Hippocampal formation (tissue), 2 donors: ENCODE measurements at regions not wholly inside any gene's neighbourhood (a gene's known extent, or its start where the extent isn't known, plus 50 kb on each side); places are given as distances from the start of the nearest gene placed in this dataset.

Source experiments
- DNase-seq, 2 donors: peaks; one replicate each; lab custom pipeline; 2025; lab: John Stamatoyannopoulos, UW

DNA sequence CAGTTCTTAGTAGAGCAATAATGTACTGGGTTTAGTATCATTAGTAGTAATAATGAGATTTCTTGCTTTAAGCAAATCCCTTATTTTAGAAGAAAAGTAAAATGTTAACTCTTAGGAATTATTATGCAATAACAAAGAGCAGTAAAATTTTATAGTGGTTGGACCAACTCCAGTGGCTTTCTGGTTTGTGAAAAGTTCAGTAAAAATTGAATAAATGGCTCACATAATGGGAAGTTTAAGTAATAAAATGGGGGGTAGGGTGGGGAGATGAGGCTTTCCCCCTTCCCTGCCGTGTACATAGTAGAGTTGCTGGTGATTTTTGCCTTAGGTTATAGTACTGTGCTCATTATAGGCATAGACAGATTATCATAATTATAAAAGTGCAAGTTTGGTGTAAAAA is 250.5 kb upstream of the ATP2B1 start:
- DNase-seq: no peak

DNA sequence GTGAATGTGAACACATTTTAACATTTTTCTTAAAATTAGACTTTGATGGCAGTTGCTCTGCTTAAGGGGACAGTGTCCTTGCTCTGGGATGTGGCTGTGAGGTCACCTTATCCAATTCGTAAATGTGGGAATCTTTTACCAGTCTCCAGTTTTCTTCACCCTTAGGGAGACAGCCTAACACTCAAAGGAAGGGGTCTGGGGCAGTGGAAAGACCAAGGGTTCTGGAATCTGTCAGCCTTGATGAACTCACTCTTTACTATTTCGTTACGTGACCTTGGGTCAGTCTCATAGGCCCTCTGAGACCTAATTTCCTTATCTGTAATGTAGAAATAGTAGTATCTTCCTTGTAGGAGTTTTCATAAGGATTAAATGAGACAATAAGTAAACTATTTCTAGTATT is 245.6 kb upstream of the ATP2B1 start:
- DNase-seq: no peak

DNA sequence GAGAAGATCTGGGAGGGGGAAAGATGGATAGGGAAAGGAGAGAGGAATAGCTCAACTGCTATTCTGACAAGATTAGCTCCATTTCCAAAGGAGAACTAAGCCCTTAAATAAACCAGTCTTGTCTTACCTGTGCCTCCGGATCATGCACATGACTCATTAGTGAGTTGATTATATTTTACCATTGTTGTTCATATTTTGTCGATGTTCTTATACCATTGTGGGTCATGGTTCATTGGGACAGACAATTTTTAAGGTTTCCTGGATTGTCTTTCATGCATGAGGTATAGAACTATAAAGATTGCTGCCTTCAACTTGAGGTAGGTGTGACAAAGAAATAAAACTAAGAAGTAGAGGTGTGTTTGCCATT is 243.0 kb upstream of the ATP2B1 start:
- no peak for DNase-seq

DNA sequence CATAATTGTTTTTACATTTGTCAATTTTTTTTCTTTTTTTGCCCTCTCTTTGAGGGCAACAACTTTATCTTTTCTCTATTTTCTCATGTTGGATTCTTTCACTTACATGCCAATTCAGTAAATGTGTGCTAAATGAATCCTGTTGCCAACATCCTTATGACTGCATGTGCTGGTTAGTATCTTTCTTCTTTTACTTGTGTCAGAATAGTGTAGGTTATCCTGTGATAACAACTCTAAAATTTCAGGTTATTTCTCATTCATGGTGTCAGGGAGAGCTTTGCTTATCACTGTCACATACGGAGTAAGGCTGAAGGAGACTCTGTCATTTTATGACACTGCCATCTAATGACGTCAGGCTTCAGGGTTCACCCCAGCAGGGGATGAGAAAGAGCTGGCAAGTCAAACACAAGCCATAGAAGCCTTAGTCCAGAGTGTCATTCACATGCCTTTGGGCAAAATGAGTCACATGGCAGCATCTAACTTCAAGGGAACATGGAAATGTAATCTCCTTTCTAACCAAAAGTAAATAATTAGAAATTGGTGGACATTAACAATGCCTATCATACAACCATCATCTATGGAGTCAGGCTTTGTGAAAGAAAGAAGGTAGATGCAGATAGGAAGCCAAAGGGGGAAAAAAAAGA is 242.5 kb upstream of the ATP2B1 start:
- no peak for DNase-seq

DNA sequence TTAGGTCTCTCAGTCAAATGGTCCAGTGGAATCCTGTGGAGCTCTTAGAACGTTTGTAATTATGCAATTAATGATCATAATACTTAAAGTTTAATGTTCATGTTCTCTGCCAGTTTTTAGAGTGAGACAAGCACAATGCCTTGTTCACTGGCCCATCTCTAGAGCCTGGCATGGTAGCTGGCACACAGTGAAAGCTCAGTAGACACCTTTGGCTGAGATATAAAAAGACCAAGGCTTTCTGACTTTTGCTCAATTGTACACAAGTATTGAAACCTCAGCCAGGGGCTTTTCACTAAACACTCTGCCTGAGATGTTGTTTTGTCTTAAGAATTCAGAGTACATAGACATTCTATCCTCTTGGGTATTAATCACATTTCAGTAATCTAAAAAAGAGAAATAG is 241.8 kb upstream of the ATP2B1 start:
- no peak for DNase-seq

DNA sequence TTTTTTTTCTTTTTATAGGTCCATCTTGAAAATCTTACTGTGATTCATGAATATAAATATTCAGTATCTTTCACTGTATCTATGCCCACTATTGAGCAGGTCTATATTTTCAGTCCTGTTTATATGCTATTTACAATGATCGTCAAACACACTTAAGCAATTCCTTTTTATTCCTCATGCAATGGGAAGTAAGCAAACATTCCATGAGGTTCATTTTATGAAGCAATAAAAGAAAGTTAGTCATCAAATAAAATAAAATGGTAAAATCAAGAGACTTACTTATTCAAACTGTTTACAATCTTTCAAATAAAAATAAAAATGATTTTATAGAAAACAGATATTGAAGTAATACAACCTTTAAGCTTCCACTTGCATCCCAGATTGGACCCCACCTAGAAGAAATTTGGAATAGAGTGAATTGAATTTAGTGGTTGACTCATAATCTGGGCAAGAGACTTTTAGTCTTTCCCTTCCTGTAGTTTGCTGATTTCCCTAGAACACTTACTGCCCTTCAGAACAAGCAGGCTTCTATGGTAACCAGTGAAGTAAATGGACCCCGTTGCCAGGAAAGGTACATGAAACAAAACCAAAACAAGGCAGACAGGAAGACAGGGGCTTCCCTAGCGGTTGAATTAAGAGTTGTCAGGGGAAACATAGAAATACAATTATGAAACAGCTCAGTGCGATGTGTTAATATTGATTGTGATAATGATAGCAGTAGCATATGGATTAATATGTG is 241.0 kb upstream of the ATP2B1 start:
- no peak for DNase-seq

DNA sequence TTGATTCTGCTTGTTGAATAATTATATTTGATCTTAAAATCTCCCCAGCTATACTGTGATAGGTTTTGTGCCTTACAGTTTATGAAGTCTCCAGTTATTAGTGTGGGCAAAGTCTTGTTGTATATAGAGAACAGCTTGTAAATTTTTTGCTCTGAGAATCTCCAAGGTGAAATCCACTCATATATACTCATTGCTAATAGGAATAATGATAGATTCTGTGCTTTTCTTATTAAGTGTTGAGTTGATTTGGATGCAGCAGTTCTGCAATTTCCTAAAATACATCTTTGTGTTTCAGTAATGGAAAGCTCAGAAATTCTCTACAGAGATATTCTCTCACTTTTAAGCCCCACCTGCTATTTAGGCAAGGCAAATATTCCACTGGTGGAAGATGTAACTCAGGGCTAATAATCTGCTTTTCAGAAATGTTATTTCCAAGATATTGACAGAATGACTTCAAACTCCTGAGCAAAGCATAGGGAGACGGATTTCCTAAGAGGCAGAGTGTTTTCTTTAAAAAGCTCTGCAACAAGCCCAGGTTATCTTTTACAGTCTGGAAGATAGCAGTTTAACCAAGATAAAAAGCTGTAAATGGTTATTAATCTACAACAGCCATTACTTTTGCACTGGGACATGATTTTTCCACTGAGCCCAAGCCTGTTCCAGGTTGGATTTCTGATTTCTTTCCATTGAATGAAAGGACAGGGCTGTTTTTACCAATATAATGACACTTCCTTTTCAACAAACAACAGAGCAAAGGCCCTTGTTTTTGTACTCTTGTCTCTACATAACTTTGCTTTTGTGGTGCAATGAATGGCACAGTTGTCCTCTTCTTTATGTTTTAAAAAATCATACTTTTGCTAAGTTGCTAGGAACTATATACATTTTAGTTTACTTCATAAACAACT is 239.9 kb upstream of the ATP2B1 start:
- DNase-seq: no peak

DNA sequence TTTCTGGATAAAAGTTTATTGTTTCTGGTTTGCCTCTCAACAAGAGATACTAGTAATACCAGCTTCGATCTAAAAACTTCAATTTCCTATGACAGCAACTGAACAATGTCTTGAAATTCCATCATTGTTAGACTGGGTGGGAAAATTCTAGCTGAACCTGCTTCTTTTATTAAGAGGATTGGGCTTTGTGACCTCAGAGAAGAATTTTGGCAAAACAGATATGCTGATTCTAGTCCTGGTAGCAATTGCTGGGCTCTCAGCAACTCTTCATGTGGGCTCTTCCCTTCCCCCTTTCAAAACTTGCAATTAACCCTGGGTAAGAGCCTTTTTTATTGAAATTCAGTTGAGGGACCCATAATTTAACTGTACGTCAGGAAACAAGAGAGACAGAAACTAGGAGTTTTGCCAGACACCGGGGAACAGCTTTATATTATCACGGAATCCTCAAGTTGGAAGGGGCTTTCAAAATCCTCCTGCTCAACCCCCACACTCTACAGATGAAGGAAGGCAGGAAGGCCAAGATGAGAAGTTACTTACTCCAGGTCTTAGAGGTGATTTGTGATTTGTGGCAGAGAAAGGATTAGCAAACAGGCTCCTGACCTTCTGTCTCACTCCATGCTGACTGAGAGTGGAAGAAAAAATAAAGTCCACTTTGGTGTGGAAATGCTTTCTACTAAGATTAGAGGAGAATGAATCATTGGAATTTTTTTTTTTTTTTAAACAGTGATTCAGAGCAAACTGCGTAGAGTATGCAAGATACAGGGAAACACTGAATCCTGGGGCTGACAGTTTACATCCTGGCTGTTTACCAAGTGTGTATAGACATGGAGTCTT is 239.0 kb upstream of the ATP2B1 start:
- DNase-seq: no peak

DNA sequence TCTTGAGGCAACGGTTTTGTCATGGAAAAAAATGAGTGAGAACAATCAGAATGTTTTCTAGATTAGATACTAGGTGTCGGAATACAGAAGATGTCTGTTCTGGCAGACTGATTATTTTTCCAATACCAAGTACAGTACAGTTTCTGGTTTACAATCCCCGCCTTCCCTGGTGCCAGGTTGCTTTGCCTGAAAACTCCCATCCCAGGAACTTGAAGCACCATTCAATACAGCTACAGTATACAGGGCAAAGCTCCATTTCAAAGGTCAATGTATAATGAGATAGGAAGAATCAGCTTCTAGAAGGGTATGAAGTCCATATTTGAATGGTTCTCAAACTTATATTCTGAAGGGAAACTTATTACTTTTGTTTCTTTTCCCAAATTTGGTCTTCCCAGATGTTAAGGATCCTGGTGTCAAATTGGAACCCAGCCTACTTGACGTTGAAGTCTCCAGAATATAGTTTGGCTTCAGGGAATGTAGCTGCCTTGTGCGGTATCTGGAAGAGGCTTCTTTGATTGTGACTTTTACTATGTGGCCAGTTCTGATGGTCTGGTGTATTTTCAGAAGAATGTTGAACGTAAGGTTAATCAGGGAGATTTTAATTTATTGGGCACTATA is 238.0 kb upstream of the ATP2B1 start:
- no peak for DNase-seq

DNA sequence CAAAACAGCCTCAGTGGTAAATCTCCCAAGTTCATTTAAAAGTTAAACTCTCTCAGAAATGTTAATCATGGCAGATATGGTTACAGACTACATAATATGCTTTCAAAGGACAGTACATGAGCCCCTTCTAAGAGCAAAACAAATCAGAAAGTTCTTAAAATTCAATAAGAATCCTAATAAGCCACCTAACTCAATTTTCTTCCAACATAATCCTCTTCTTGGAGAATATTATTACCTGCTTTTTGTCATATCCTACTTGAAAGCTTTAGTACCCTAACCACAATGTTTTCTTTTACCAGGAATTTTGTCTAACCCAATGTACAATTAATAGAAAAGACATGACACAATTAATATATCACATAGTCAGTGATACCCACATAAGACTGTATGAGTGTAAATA is 236.5 kb upstream of the ATP2B1 start:
- DNase-seq: no peak

DNA sequence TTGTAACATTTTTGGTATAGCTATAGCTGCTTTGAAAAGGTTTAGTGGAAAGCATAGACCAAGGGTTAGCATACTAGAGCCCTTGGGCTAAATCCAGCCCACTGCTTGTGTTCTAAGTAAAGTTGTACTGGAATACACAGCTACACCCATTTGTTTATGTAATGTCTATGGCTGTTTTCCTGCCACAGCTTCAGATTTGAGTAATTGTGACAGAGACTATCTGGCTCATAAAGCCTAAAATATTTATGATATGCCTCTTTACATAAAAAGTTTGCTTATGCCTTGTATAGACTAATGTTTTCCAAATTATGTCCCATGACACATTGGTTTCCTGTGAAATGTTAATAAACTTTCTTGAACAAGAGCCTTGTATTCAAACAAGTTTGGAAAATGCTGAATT is 234.8 kb upstream of the ATP2B1 start:
- DNase-seq: no peak

DNA sequence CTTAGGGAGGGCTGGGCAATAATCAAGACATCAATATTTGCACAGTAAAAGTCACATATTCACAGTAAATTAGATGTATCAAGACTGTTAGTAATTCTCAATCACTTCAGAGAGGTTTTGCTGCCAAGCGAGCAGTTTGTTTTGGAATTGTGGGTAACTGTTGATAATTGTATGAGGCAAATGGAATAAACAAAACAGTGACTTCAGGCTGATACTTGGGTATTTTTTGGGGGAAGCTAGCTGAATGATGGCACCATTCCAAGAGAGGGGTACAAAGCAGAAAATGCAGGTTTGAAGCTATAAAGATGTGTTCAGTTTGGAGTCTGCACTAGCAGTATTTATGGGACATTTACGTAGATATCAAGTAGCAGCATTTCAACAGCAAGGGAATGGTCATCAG is 232.8 kb upstream of the ATP2B1 start:
- DNase-seq: no peak

DNA sequence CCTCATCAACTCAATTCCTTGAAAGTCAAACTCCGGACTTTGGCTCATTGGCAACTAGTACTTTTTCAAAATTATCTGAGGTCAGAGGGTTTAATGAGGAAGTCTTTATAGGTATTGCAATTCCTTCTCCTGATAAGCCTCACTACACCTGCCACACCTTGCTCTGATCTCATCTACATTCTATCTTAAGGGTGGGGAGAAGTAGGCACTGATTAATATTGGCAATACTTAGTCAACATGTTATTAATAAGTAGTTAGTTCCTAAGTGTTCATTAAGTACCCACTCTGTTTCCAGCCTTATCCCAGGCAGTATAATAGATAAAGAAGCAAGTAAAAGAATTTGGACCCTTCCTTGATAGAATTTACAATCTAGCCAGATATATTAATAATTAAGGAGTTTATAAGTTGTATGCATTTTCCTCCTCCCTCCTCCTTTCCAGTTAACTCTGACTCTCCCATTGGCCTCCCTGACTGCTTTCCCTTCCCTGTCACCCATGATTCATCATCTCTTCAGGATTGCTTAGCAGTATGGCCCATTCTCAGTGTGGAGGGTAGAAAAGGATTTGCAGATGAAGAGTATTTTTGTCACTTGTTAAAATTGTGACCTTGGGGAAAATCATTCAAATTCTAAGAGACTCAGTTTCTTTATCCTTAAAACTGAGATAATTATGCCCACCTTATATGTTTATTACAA is 231.0 kb upstream of the ATP2B1 start:
- DNase-seq: no peak

DNA sequence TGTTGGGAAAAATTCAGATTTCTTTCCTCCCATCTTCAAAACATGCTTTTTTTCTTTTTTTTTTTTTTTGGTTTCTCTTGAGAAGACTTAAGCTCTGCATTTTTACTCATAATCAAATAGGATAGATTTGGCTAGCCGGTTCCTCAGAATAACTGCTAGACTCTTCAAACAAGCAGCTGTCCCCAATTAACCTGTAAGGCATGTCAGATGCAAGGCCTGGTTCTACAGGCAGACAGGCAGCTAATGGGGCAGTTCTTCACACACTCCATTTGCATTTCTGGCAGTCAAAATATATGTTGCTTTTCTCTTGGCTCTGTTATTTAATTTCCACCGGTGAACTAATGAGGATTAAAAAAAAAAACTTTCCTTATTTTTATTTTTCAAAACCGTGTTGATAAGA is 228.0 kb upstream of the ATP2B1 start:
- DNase-seq: no peak

DNA sequence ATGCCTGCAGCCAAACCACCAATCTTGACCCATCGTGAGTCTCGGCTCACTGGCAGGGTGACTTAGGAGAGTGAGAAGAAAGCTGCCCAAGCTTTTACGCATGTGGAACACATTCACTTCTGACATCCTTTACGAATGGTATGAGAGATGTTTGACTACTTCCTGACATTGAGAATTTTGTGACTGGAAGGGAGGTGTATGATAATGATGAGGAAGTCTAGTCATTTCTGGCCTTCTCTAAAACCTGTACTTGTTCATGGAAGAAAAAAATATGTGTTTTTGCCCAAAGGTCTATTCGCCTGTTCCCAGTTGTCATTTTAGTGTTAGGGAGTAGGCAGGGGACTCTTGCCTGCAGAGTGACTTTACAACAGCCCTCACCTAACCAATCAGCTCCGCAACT is 227.2 kb upstream of the ATP2B1 start:
- no peak for DNase-seq

DNA sequence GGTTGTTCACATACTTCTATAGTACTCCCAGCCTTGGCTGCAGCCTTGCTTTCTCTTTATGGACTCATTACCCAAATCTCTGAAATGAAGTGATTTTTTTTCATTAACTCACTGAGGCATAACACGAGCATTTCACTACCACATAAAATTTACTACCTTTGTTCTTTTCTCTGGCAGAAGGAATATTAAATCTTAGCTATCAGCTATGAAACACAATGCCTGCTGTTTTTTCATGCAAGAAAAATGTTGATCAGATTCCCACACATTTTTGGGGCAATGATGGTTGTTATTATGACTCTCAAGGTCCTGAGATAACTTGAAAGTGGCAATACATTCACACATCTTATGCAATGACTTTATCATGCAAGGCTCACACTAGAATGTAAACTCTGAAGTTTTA is 225.3 kb upstream of the ATP2B1 start:
- no peak for DNase-seq

DNA sequence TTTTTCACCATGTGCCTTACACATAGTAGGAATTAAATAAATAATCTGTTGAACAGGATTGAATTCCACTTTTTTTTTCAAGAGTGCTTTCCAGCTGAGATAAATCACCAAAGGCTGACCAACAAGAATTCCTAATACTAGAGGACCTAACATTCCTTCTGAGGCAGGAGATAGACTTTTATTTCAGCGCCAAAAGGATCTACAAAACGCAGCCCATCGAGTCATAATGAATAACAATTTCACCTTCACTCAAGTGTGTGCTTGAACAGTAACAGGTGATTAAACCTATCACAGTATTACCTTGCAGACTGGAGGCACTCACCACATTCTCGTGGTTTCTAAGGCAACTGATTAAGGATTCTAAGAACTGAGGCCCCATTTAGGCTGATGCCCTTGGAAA is 224.3 kb upstream of the ATP2B1 start:
- DNase-seq: no peak

DNA sequence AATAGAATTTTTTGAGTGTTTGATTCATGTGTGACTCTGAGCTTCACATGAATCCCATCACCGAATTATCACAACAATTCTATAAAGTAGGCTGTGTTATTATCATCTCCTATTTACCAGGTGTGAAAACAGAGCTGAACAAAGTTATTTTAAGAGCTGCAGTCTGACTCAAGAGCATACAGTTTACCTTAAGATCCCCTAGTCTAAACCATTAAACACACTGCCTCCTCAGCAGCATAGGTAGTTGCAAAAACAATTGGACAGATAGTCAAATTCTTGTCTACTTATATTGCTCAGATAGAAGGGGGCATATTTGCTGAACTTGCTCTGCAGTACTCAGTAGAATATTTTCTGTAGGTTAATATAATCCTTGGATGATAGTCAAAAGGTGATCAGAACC is 219.8 kb upstream of the ATP2B1 start:
- DNase-seq: no peak

DNA sequence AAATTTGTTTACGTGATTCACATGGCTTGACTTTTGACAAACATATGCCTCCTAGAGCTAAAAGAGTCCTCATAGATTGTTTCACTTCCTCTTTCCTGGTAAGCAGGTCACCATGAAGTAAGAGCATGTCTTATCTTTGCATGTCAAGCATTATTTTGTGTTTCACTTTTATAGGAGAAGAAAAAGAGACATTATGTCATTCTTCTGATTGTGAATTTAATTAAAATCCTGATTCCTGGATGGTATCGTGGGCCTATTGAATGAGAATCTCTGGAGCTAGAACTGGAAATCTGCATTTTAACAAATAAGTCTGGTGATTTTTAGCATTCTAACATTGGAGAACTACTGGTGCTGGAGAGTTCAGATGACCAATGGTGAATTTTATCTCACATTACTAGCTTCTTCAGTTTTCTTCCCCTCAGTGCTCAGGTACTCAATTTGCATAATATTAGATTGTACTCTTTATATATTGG is 218.6 kb upstream of the ATP2B1 start:
- peak in 1 of 2 donors; percentile 5 for DNase-seq

DNA sequence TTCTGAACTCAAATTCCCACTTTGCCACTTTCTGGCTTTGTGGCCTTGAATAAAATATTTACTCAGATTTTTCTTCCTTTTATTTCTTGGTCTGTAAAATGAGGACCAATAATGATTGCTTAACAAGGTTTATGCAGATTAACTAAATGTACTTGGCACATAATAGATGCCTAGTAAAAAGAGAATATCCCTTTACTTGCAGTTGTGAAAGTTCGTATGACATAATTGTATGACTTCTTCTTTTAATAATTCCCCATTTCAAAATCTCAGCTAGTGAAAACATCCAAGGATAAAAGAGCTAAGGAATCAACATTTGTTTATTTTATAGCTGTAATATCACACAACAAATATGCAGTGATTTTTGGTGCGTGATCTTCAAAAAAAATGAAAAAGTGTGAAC is 215.6 kb upstream of the ATP2B1 start:
- no peak for DNase-seq

DNA sequence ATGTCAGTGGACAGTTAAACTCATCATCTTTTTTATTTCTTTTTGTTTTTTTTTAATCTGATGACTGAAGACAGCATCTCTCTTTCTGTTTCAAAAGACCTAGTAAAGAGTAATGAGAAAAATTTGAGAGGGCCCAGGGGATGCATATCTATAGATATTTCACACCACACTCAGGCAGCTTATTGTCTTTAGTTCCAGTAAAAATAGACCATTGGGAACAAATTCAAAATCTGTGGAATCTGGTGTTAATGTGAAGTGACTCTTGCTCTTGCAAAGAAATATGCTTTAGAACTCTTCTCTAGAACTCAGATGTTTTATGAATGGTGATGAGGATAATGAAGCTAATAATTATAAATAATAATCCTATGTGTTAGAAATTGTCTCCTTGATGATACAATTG is 214.5 kb upstream of the ATP2B1 start:
- DNase-seq: no peak
